T-helper 1 cell (primary cell): ENCODE measurements at regions not wholly inside any gene's neighbourhood (a gene's known extent, or its start where the extent isn't known, plus 50 kb on each side); places are given as distances from the start of the nearest gene placed in this dataset.

Experiments
- DNase-seq, 5 donors: peaks; one replicate each; pipeline ENCODE4 v3.0.0-alpha.2; 2012 to 2020

DNA sequence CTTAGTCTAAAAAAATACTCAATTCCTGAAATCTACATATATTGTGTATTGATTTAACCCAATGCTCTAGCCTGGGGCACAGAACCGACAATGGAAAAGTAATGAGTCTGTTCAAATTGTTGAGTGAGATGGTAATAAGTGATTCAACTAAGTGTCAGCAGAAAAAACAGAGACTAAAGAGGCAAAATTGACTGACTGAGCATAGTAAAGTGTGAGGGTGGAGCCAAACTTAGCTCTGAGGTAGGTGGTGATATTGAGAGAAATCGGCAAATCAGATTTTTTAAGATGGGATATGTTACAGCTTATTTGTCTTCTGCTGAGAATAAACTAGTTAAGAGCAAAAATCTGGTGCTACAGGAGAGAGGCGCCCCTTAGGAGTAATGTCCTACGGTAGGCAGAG, 764.0 kb upstream of the LRRN3 start:
- no peak for DNase-seq

DNA sequence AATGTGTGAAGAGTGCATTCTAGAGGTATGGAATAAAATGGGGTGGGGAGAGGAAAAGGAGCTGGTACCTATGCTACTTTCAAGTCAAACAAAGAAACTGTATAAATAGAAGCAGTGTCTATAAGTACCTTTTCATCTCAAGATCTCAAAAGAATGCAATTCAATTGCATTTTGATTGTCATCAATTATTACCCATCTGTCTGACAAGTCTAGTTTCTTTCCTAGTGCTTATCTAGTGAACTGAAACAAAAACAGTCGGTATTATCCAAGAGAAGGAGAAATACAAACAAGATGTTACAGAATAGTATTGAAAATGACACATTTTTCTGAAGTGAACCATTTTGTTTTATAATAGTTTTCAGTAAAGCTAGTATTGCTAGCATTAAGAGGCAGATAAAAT, 754.5 kb upstream of the LRRN3 start:
- no peak for DNase-seq

DNA sequence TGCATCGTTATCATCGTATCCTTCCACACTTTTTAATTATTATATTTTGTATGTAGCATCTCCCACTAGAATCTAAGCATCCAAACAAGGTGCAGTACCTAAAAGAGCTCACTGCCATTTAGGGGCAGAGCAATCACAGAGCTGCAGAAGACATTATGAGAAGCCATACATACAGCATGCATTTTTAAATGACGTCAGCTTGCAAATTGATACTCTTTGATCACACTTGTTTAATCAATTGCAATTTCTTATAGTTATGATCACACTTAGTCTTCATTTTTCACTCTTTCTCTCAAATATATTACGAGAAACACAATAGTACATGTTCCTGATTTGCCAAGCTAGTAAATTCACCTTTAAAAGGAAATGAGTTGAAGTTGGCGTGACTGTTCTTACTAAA, 753.3 kb upstream of the LRRN3 start:
- no peak for DNase-seq

DNA sequence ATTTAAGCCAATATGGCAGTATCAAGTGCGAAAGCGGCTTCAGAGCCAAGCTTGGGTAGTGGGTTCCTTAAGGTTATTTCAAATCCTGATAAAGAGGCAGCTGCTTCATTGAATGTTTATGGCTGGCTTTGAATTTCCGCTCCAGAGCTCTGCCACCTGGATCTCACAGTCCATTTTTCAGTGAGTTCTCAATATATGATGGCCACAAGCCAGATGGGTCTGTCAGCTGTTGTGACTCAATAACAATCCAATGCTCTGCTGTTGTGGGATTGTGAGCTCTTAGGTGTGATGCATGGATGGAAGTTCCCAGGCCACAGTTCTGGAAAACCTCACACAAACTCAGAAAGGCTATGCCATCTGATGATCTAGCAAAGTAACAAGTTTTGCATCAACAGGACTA, 743.8 kb upstream of the LRRN3 start:
- no peak for DNase-seq

DNA sequence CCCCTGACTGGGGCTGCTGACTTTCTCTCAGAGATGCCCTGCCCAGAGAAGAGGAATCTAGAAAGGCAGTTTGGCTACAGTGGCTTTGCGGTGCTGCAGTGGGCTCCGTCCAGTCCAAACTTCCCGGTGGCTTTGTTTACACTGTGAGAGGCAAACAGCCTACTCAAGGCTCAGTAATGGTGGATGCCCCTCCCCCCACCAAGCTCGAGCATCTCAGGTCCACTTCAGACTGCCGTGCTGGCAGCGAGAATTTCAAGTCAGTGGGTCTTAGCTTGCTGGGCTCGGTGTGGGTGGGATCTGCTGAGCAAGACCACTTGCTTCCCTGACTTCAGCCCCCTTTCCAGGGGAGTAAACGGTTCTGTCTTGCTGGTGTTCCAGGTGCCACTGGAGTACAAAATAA, 734.5 kb upstream of the LRRN3 start:
- no peak for DNase-seq

DNA sequence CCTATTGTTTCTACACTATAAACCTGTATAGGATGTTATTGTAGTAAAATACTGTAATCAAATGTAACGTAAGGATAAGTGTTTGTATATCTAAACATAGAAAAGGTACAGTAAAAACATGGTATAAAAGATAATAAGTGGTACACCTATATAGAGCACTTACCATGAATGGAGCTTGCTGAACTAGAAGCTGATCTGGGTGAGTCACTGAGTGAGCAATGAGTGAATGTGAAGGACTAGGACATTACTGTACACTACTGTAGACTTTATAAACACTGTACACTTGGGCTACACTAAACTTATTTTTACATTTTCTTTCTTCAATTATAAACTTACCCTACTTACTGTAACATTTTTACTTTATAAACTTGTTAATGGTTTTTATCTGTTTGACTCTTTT, 732.9 kb upstream of the LRRN3 start:
- no peak for DNase-seq

DNA sequence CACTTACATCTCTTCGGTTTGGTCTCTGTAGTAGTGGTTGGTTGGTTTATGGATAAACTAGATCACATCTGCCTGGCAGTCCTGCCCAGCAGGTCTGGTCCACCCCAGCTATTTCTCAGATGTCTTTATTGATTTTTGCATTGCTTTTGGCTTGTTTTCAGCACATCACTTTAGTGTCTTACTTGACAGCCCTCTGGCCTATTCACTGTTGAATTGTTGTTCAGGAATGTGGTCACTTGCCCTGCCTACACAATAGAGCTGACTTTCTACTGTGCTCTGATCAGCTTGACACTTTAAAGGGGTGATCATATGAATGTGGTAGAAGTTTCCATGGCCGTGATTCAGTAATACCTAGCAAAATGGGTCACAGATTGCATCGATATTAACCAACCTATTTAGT, 719.2 kb upstream of the LRRN3 start:
- DNase-seq, result no peak

DNA sequence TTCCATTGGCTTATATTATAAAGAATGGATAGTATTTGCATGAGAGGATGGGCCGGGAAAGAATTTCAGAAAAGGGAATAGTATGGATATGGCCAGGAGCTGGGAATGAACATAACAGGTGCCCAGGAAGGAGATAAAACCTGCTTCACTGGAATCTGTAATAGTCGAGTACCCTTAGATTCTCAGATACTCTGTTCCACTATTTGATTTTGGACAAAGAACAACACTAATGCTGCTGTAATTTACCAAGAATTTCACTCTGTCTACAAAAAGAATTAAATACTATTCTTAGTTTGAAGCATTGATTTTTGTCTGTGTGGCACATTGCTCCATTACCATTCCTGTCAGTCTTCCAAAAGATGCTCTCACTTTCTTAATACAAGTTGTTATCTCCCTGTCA, 718.2 kb upstream of the LRRN3 start:
- no peak for DNase-seq

DNA sequence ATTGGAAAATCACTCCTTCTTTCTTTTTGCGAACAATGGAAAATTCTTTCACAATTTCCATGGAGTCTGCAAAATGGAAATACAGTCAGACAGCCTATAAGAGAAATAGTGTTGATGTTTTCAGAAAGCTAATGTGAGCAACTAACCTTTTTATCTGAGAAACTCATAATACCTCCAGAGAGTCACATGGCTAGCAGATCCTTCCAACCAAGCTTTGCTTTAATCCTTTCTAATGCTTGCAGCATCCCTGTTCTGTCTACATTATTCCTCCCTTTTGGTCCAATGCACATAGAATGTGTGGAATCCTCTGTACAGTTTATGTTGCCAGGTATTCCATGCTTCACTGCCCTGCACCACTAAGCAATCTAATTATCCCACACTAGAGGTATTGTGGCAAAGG, 717.5 kb upstream of the LRRN3 start:
- no peak for DNase-seq

DNA sequence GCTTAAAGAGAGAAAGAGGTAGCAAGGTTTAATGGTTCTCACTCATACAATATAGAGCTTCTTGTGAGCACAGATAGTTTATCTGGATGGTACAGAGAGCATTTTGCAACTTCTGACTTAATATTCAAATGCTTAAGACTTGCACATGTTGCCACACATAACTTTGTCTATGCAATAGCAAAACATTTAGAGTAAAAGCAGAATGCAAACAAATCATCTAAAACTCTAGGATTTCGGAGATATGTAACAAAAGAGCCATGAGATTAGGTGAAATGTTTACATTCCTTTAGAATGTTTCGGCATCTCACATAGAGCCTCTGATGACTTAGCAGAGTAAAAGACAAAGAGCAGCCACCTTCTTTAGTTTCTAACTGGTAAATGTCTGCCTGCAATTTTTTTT, 717.1 kb upstream of the LRRN3 start:
- DNase-seq, result no peak

DNA sequence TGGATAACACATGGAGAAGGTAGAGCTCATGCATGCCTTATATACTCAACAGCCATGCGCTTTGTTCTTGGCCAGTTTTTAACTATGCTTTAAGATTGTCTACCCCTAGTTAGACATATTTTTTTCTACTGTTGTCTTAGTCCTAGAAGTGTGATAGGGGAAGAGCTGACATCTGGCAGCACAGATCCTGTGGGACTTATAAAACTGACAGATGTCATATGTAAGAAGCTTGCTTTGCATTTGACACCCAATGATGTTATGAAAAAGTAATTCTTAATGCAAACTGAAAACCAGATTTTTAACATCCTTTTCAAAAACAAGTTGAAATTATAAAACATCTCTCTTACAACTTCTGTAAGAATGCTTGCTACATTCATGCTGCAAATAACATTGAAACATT, 715.9 kb upstream of the LRRN3 start:
- DNase-seq, result no peak

DNA sequence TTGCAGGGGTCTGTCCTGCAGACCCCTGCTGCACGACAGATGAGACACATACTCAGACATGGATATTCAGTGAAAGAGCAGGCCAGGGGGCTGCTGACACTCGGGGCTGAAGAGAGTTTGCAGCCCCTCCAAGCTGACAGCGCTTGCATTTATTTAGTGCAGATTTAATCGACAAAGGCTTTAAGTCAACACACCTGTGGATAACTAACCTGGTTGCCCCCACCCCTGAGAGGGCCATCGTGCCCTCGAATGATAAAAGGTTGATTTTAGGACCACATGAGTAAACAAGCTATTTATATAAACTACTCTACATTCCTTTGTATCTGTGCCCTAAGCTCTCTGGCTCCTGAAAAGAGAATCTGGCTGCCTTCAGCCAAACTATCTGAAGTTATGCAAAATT, 708.2 kb upstream of the LRRN3 start:
- no peak for DNase-seq

DNA sequence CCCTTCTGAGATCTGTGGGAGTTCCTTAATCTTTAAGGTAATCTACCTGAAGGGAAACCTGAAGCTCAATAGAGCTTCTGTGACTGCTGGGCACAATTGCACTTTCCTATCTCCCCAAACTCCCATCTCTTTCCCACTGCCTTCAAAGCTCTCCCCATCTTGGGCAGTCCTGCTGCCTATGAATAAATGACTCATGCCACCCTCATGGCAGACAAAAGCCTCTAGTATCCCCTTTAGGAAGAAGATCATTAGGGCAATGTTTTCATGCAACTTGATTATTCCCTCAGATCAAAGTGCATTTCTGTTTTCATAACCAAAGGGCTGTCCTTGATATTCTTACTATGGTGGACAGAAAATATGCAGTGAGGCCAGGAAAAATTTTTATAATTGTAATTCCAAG, 704.9 kb upstream of the LRRN3 start:
- no peak for DNase-seq

DNA sequence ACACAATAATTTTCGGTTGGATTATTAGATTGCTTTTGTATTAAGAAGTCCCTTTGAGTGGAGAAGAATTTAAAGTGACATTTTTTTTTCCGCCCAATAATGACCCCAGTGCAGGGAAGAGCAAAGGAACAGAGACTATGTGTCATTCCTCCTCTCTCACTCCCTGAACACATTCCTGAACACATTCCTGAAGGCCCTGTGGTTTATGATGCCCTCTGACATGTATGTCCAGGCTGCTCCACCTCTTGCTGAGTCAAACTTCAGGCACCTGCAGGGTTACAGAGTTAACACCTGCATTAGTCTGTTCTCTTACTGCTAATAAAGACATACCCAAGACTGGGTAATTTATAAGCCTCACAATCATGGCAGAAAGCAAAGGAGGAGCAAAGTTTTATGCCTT, 704.0 kb upstream of the LRRN3 start:
- DNase-seq, result no peak

DNA sequence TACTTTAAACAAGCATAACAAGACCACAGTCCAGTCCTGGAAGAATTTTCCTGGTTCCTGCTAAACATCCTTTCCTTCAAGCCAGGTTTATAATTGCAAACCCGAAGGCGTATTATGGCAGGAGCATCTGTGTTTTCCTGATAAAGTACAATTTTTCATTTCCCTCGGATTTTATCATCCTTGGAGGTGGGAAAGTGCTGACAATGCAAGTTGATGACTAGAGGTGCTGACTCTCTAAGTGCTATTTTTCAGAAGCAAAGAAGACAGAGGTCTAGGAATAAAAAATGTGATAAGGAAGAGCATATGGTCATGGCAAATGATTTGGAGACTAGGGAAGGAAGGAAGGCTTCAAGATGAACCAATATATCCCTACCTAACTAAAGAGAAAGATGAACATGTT, 703.2 kb upstream of the LRRN3 start:
- DNase-seq, result no peak

DNA sequence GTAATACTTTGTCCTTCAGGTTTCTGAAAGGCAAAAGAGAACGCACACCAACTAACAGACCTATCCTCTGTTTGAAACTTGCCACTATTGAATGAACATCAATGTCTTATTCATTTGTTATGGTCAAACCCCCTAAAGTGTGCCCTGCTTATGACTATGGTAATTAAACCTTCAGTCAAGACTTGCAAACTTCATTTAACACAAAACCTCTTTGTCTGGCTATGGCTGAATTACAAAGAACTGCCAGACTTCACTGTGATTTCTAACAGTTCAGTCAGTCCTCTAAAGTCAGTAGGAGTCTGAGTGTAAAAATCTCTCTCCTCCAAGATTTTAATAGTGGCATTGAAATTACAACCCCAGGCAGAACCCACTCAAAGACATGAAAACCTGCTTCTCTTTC, 702.5 kb upstream of the LRRN3 start:
- DNase-seq, result no peak

DNA sequence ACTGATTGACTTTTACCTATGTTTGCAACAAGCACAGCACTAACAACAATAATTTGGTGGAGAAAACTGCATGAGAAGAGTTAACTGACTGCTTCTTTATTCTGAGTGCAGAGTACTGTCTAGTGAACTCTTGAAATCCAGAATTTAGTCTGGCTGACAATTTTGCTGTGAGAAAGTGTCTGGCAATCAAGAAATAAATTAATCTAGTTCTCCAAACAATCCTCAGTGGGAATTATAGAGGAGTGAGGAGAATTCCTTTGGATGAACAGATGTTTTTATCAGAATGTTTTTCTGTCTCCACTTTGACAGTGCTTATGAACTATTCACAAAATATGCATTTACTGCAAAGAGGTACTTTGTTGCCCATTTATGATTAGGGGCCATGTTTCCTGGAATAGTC, 694.9 kb upstream of the LRRN3 start:
- DNase-seq, result no peak

DNA sequence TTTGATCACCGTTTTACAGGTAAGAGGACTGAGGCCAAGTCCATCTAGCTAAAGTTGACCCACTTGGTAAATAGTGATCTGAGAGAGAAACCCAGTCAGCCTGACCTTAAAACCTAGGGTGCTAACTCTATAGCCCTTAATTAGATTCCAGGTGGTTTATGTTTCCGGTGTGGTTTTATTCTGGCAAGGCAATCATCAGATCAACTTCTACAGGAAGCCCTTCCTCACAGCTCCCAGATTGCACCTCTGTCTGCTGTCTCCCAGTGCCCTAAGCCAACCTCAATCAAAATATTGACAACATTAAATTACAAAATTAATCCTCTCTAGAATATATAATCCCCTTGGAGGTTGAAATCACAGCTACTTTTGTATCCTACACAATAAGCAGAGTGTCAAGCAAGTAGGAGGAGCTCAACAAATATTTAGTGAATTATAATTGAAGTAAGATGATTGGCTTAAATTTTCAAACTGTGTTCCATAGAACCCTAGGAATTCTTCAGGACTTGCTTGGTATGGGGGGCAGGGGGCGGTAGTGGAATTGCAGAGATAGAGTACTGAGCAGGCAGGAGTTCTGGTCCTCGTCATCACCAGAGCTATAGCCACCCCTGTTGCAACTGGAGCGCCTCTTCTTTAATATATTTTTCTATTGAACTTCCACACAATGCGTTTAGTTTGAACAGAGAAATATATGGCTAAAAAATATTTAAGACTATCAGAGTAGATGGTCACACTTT, 692.8 kb upstream of the LRRN3 start:
- no peak for DNase-seq

DNA sequence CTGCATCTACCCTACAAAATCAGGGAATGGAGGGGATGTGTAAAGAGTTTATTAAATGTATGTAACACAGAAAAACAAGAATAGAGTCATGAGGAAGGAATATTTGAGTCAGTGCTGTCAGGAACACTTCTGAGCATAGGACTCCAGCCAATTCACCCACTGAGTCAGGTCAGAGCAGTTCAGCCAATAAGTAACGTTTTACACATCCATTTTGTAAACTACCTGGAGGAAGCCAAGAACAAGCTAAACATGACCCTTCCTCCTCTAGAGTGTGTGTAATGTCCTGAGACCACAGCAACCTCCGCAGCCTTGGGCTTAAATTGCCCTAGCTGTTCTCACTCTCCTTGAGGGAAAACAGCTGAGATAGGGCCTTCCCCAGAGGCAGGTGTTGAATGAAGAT, 691.5 kb upstream of the LRRN3 start:
- no peak for DNase-seq

DNA sequence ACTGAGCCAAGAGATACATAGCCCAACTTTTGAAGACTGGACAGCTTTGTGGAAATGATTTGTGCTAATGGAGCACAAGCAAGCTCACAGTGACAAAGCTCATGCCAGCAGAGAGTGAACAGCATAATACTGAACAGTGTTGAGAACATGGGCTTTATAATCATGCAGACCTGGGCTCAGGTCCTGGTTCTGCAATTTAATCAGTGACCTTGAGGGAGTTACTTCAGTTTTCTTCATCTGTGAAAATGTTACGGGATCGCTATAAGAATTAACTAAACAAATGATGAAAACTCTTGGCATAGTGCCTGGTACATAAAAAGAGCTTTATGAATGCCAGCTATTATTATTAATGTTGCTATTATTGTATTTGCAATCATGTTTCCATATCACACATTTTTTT, 690.5 kb upstream of the LRRN3 start:
- DNase-seq, result no peak

DNA sequence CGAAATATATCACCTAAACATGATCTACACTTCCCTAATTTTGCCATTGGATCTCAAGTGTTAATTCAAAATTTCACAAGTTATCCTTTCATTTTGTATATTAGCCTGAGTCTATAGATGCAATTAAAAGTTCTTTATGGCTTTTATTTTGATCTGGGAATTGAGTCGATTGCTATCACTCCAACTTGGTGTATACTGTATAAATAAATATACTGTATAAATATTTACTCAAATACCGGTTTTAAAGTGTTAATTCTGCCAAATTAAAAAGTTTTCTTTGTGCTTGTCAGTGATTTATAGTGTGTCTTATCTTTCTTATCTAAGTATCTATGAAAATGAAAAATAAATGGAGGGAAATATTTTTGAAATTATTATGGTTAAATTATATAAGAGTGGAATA, 683.7 kb upstream of the LRRN3 start:
- DNase-seq, result no peak

DNA sequence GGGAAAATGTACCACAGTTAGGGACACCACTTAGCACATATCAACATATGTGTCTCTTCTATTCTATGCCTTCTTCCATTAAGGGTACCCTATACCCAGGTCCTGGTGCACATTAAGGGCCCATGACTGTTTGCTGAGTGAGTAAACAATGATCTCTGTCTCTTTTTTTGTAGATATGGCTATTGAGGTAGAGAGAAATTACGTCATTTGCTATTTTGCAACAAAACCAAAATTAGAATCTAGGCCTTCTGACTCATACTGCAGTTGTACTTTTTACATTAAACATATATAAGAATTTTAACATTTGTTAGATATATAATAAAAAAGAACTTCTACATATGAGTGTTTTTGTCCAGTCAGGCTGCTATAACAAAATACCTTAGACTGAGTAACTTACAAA, 683.2 kb upstream of the LRRN3 start:
- DNase-seq, result no peak

DNA sequence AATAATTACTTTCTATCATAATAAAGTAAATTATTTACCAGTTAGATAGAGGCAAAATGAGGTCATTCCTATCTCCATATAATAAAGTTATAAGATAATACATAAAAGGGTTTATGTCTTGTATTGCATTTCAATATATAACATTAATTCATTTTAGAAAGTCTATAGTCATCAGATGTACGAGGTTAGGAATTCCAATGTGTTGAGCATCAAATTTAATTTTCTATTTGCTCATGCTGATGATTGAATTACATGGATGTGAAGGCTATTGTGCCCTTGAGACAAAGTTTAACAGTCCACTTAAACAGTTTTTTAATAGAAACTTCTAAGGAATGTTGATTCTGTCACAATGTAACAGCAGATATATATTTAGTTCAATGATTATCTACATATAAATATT, 678.3 kb upstream of the LRRN3 start:
- DNase-seq, result no peak

DNA sequence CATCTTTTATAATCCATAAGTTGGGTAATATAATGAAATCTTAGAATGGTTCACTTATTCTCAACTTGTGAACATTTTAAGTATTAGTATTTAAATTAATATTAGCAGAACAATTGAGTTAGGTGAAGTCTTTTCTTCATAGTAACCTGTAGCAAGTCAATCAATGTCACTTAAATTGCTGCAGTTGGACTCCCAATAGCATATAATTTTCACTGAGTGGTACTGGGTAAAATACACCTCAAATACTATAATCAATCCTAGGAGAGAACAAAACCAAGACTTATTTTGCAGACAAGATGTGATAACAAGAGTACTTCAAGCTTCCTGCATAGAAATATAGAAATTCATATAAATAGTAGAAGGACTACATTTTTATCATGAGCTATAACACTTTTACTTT, 677.9 kb upstream of the LRRN3 start:
- DNase-seq, result no peak

DNA sequence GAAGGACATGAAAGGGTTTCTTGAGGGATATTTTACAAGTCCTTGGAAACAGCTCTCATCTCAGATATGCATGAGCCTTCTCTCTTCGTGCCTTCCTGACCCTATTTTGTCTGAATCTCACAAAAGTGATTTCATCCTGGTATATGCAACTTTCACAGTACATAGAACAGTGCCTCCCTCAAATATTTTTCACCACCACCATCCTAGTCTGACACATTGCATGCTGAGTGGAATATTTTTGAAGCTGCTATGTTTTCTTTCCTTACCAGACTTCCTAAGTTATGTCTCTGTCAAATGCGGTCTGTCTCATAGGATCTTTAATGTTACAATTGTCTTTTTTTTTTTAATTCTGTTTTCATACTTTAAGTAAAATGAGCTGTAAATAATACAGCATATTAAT, 673.3 kb upstream of the LRRN3 start:
- DNase-seq, result no peak
